Umbilical cord (tissue), 1 donor: ENCODE measurements at regions not wholly inside any gene's neighbourhood (a gene's known extent, or its start where the extent isn't known, plus 50 kb on each side); places are given as distances from the start of the nearest gene placed in this dataset.

Experiments used
- DNase-seq: peaks from one replicate; pipeline ENCODE4 v3.0.0-alpha.2; 2015; ENCODE audit warnings: low spot score

DNA sequence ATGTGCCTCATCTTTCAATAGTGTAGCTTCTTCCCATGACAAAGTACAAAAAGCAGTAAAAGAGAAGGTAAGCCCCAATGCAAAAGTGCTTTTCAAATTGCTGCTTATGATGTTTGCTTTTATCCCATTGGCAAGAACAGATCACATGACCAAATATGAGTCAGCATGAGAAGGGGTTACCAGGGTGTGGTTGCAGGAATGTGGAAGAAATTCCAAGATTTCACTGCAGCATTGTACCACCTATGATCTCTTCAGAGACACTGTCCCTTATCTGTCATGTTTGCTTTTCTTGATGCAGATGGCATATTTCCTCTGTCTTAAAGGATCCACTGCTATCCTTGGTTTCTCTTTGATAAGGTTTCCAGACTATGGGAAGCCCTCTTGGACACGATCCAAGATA lies 1006.9 kb upstream of the PRMT6 start:
- no peak for DNase-seq

DNA sequence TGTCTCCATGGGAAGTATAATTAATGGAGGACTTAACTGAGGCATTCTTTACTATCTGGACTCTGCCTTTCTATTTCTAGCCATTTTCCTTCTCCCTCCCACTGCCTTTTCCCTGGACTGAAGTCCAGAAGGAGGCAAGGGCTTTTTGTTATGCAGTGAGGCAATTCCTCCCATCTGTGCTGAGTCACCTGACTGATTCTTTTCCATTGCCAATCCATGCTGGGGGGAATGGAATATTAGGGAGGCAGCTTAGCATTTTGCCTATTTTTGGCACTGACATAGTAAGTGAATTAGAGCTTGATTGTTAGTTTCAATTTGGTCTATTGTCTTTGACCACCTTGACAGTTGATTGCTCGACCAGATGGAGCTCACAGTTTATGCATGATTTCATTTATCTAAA lies 1000.6 kb upstream of the PRMT6 start:
- no peak for DNase-seq

DNA sequence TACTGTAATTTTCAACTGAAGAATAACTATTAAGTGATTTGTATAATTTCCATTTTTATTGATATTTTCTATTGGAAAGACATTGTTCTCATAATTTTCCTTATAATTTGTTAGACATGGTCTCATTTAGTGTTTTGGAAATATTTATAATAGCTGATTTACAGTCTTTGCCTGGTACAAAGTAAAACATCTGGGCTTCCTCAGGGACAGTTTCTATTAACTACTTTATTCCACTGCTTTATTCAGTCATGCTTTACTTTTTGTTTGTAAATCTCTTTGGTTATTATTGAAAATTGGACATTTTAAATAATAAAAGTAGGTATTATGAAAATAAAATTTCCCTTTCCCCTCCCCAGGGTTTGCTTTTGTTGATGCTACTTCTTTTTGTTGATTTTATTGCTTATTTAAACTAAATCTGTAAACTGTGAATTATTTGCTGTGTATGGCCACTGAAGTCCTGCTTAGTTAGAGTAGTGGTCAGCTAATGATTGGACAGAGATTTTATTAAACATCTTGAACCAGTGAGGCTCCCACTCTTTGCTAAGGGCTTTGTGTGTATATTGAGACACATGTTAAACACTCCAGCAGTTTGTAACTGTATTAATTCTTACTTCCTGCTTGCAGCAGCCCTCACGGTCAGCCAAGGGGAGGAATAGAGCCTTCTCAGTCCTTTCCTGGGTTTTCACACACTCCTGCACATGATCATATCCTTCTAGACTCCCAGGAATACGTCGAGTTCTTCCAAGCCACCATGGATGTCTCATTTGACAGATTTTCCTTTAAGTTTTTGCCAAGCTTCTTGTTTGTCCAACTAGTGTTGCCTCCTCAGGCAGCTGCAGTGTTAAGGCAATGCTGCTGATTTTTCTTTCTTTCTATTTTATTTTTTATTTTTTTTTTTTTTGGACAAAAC lies 994.6 kb upstream of the PRMT6 start:
- DNase-seq = no peak

DNA sequence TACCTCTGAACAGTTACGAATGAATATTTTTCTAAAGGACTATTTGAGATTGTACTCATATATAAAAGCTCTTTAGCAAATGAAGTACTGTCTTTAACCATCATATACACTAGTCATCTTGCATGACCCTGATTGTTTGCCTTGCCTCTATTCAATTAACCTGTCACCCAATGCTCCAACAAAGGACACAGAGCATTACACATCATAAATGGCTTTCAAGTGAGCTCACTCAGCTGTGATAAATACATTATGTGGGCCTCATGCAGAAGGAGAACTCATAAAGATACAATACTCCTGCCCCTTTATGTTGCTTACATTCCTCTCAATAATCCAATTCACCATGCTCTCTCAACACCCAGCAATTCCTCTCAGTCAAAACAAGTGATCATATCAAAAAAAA lies 993.0 kb upstream of the PRMT6 start:
- DNase-seq = no peak

DNA sequence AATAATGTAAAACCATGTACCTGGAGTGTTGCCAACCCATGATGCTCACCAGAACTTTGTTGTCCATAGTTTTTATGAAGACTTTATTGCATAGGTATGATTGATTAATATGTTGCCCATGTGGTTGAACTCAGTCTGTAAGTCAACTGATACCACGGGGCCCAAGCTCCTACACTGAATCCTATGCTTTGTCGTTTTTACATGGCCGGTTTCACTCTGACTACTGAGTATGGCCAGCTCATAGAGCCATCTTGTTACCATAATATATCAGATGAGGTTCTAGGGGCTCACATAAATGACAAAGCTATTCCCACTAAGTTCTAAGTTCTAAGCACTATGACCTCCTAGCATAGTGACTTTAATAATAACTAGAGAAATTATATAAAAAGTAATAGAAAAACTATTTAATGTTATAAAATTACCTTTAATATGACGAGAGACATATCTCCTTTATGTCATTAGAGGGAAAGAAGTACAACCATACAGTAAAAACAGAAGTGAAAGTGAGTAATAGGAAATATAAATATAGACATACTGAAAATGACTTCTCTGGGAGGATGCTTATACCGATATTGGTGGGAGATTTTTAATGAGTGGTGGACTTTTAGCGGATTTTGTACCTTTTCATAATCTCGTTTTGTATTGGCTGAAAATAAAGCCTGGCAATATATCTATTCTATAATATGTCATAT lies 983.4 kb upstream of the PRMT6 start:
- no peak for DNase-seq

DNA sequence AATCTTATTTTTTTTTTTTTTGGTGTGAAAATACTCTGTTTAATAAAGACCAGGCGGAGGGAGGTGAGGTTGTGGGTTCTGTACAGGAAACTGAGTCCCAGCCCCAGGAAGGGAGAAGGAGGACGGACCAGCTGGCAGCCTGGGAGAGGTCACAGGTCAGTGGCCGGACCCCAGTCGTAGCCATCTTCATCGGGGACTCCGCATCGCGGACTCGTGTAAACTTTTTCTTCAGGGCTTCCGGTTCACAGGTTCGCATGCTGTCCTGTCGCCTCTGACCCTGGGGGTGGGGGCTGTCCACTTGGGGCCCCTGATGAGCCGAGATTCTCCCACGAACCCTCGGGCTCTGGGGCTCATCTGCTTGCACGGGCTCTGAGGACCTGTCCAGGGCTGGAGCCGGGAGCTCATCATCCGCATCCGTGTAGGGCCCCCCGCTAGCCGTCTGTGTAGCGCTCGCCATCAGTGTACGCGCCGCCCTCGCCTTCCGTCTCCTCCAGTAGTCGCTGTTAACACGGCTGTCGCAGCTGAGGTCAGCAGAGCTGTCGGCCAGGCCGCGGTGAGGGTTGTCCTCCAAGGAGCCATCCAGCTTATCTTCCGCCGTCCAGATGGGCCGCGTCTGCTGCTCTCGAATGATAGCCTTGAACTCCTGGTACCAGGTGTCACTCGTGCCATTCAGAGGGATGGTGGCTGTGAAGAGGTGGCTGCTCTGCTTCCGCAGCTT lies 975.7 kb upstream of the PRMT6 start:
- DNase-seq = no peak

DNA sequence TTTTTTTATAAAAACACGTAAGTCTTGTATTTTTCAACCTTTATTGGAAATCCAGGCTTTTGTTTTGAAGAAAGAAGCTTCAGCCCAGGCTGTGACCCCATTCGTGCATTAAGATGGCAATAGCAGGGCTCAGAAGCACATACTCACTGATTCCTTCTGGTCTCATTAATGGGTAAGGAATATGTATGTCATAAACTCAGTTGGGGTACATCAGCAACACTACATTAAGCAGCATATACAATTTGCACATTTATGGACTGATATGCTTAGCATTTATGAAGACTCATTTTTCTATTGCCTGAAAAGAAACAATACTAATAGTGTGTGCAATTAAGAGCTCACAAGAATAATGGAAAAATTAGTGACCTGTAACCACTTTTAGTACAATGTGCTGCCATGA lies 945.4 kb upstream of the PRMT6 start:
- DNase-seq = no peak

DNA sequence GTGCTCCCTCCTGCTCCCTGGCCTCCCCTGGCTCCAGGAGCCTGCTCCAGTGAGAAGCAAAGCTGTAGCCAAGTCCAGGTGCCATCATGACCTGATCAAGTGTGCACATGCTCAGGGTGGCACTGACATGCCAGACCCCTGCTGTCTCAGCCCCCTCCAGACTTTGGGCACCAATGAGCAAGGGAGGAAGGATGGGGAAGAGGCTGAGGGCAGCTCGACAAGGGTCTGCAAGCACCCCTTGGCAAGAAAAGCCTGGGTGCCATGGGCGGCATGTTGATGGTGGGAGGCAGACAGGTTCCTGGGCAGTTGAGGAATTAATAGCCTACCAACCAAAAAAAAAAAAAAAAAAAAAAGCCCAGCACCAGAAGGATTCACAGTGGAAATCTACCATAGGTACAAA lies 942.6 kb upstream of the PRMT6 start:
- no peak for DNase-seq

DNA sequence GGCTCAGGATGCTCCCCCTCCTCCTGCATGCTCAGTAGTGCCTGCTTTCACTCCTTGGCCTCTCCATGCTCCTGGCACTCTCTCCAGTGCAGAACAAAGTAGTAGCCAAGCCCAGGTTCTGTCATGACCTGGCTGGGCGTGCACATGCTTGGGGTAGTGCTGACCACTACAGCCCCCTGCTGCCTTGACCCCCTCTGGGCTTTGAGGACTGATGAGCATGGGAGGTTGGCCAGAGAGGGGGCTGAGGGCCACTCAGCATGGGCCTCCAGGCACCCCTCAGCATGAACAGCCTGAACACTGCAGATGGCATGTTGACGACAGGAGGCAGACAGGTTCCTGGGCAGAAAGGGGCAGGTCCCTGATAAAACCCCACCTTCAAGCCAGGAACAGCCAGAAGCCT lies 935.7 kb upstream of the PRMT6 start:
- DNase-seq = no peak

DNA sequence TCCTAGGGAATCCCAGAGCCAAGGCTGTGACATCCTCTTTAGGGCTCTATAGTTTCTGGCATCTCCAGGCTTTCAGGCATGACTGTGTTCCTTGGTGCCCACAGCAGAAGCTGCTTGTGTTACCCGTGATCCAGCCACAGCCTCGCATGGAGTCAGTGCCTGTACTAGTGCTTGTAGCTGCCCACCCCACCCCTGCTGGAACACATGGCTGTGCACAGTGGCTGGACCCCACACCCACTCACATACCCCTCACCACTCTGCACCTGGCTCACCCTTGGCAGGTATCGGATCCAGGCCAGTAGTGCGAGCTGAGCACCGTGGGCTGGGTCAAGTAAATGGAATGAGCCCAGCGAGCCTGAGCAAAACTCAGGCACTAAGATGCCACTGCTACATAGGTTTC lies 934.7 kb upstream of the PRMT6 start:
- no peak for DNase-seq

DNA sequence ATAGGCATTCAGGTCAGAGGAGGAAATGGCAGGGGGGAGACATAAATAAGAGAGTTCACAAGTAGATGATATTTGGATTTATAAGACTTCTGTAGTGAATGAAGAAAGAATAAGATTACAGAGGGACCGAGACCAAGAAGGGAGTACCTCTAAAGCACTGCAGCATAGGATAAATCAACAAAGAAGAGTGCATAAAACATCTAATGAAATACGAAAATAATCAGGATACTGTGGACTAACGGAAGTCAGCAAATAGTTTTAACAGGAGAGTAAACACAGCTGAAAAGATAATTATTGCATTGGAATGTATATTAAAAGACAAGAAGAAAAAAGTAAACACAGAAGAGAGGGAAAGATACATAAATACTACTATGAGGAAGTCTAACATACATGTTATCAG lies 921.9 kb upstream of the PRMT6 start:
- DNase-seq = no peak

DNA sequence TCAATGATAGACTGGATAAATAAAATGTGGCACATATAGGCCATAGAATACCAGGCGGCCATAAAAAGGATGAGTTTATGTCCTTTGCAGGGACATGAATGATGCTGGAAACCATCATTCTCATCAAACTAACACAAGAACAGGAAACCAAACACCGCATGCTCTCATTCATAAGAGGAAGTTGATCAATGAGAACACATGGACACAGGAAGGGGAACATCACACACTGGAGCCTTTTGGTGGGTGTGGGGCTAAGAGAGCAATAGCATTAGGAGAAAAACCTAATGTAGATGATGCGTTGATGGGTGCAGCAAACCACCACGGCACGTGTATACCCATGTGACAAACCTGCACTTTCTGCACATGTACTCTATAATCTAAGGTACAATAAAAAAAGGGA lies 883.4 kb upstream of the PRMT6 start:
- DNase-seq = no peak

DNA sequence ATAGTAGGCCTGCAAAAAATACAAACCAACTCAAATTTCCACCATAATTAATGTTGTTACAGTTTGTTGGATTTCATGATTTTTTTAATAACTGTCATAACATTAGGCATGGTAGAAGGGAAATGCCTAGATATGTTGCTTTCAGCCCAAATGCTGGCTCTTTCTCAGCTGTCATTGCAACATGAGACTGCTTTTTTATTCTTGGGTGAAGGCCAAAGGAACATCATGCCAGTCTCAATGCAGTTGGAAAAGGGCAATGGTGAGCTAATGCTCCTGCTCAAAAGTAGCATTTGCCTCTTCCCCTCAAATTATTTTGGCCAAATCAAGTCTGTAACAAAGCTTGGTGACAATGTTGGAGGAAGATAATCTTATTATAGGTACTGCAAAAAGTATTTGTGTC lies 877.7 kb upstream of the PRMT6 start:
- DNase-seq = no peak

DNA sequence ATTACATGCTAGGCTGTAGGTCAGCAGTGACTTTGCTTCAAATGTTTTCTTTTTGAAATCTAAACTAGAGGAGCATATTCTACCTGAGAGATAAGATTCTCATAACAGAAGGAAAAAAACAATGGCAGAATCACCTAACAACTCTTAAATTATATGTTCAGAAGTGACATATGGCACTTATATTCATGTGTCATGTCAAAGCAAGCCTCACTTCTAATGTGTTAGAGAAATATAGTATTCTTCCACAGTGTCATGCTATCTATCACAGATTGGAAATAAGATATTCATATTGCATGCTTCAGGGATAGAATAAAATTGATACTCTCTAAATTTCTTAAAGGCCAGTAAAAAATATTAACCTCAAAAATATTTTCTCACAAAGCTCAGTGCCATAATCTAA lies 874.6 kb upstream of the PRMT6 start:
- DNase-seq = no peak

DNA sequence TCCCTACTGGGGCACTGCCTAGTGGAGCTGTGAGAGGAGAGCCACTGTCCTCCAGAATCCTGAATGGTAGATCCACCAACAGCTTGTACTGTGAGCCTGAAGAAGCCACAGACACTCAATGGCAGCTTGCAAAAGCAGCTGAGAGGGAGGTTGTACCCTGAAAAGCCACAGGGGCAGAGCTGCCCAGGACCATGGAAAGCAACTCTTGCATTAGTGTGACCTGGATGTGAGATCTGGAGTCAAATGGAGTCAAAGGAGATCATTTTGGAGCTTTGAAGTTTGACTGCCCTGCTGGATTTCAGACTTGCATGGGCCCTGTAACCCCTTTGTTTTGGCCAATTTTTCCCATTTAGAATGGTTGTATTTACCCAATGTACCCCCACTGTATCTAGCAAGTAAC lies 871.4 kb upstream of the PRMT6 start:
- no peak for DNase-seq

DNA sequence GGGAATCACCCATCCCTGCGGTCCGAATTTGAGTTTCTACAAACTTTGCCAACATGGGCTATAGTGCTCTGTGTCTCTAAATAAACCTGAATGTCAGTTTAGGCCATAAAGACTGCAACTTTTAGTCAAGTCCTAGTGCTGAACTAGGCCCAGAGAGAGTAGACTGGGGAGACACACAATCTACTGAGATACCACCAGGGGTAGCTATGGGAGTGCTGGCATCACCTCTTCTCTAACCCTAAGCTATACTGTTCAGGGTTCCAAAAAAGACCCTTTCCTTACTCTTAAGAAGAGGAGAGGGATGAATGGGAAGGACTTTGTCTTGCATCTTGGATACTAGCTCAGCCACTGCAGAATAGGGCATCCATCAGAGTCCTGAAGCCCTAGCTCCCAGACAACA lies 866.7 kb upstream of the PRMT6 start:
- no peak for DNase-seq

DNA sequence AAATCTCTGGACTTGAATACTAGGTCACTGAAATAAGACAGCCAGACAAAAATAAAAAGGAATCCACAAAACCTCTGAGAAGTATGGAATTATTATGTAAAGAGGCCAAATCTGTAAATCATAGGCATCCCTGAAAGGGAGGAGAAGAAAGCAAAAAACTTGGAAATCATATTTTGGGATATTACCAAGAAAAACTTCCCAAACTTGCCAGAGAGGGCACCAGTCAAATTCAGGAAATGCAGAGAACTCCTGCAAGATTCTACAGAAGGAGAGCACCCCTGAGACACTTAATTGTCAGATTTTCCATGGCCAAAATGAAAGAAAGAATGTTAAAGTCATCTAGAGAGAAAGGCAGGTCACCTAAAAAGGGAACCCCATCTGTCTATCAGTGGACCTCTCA lies 862.3 kb upstream of the PRMT6 start:
- no peak for DNase-seq

DNA sequence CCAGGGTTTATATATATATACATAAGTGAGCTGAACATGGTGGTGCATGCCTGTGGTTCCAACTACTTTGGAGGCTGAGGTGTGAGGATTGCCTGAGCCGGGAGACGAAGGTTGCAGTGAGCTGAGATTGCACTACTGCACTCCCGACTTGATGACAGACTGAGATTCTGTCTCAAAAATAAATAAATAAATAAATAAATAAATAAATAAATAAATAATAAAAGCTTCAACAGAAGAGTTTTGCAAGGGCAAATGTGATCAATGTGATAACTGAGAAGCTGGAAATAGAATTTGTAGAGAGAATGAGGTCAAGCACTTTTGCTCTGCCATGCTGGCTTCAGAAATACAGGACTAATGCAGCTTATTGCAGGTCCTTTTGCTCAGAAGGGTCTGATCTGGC lies 855.8 kb upstream of the PRMT6 start:
- DNase-seq = no peak

DNA sequence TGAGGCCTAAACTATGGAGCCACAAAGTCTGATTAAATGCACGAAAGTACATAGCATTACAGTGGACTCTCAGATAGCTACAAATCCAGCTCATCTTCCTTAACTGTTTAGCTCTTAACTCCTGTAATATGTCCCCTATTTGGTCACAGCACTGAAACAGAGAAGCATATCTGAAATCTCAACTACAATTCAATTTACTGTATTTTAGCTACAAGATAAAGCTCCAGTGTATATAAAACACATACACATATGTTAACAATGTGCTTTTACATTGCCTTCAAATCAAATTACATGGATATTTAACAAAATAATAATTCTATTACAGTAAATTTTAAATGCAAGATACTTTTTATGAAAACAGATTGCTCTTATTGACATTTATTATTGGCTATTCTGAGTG lies 849.3 kb upstream of the PRMT6 start:
- no peak for DNase-seq

DNA sequence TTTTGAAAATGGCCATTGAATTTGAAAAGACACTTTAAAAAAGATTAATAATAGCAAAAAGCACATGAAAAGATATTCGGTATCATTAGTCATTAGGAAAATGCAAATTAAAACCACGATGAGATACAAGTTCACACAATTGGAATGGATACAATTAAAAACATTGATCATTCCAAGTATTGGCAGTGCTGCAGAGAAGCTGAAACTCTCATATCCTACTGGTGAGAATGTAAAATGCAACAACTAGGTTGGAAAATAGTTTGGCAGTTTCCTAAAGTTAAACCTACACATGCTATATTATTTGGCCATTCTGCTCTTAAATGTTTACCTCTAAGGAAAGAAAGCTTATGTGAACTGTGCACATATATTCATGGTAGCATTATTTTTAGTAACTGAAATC lies 838.7 kb upstream of the PRMT6 start:
- DNase-seq = no peak

DNA sequence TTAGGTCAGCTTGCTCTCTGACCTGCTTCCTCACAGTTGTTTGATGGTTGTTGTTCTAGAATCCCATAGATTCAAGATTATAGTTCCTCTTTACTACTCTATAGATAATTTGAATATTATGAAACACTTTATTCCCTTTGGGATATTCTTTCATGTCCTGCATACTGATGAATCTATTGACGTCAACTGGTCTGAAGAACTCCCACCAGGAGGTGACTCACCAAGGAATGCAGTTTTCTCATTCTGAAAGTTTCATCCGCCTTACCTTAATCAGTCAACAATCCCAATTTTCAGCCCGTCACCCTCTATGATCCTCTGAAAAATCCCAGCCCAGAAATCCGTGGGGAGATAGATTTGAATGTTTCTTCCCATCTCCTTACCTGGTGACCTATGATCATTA lies 834.1 kb upstream of the PRMT6 start:
- DNase-seq = no peak

DNA sequence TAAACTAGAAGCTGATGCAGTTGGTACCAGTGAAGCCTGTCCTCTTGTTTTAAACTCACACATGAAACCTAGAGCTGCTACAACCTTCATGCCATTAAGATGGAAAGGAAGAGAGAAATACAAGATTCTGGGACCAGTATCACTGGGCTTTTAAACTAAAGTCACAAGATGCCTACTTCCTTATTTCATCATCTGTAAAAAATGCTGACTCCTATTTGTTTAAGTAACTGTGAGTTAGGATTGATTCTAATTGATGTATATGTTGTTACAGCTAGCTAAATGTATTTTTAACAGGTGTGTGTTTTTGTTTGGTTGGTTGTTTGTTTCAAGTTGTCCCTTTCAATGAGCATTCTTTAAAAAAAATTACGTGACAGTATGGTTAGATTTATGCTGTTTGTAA lies 833.3 kb upstream of the PRMT6 start:
- no peak for DNase-seq

DNA sequence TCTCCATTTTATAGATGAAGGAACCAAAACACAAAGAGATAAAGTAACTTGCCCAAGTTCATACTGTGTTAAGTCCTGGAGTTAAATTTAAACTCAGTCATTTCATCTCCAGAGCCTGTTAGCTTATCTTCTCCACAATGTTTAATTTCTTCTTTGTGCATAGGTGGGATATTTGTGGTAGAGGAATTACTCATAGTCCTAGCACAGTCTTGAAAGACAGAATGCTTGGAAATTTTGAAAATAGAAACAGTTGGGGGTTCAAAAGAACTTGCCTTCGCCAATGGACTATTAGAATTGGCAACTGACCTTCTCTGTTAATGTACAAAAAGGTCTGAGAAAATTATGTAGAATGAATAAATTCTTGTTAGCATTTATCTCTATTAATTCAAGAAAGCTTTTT lies 832.0 kb upstream of the PRMT6 start:
- no peak for DNase-seq
